GM23338 (cell line): ENCODE measurements at regions not wholly inside any gene's neighbourhood (a gene's known extent, or its start where the extent isn't known, plus 50 kb on each side); places are given as distances from the start of the nearest gene placed in this dataset.

Experiments used
- CREB1 ChIP-seq: fragments of 250-450 bp; sonication (Bioruptor Pico); IDR thresholded peaks from 2 replicates; pipeline ENCODE4 v1.5.0; 2020; ENCODE audit warnings: low read depth, mild to moderate bottlenecking, moderate library complexity
- ETS1 ChIP-seq: IDR thresholded peaks from 2 replicates; pipeline ENCODE4 v1.6.1; 2016; ENCODE audit warnings: antibody characterized with exemption
- JUNB ChIP-seq: IDR thresholded peaks from one replicate; pipeline ENCODE4 v1.6.1; 2016; ENCODE audit warnings: antibody characterized with exemption; ENCODE audit not compliant: unreplicated experiment
- POLR2AphosphoS5 ChIP-seq: IDR thresholded peaks from 2 replicates; pipeline ENCODE4 v1.6.1; 2016; ENCODE audit warnings: antibody characterized with exemption, low read depth
- REST ChIP-seq: IDR thresholded peaks from one replicate; pipeline ENCODE4 v1.6.1; 2018; ENCODE audit warnings: antibody characterized with exemption; ENCODE audit not compliant: unreplicated experiment
- STAT1 ChIP-seq: IDR thresholded peaks from one replicate; pipeline ENCODE4 v1.6.1; 2016; ENCODE audit warnings: antibody characterized with exemption; ENCODE audit not compliant: unreplicated experiment
- TF ChIP-seq, protein P1 (sequence below): fragments of 250-450 bp; sonication (Bioruptor Pico); IDR thresholded peaks from 2 replicates; pipeline ENCODE4 v1.5.0; 2020; ENCODE audit warnings: mild to moderate bottlenecking, moderate library complexity

DNA sequence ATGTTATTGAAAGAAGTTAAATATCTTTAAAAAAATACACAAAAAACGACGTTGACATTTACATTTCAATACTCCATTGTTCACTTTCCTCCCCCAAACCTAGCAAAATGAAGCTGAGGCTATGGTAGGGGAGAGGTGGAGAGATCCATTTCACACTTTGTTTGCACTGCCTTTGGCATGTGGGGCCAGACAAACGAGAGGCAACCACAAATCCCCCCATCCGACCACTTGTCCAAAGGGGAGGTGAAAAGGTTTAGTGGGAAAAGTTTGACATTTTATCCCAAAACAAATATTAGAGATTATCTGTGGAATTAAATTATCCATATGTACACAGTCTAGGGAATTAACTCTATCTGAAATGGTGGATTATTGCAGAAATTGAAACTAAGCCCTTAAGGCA lies 261.7 kb upstream of the FIGN start (continued):
- TF ChIP-seq, protein P1, sequence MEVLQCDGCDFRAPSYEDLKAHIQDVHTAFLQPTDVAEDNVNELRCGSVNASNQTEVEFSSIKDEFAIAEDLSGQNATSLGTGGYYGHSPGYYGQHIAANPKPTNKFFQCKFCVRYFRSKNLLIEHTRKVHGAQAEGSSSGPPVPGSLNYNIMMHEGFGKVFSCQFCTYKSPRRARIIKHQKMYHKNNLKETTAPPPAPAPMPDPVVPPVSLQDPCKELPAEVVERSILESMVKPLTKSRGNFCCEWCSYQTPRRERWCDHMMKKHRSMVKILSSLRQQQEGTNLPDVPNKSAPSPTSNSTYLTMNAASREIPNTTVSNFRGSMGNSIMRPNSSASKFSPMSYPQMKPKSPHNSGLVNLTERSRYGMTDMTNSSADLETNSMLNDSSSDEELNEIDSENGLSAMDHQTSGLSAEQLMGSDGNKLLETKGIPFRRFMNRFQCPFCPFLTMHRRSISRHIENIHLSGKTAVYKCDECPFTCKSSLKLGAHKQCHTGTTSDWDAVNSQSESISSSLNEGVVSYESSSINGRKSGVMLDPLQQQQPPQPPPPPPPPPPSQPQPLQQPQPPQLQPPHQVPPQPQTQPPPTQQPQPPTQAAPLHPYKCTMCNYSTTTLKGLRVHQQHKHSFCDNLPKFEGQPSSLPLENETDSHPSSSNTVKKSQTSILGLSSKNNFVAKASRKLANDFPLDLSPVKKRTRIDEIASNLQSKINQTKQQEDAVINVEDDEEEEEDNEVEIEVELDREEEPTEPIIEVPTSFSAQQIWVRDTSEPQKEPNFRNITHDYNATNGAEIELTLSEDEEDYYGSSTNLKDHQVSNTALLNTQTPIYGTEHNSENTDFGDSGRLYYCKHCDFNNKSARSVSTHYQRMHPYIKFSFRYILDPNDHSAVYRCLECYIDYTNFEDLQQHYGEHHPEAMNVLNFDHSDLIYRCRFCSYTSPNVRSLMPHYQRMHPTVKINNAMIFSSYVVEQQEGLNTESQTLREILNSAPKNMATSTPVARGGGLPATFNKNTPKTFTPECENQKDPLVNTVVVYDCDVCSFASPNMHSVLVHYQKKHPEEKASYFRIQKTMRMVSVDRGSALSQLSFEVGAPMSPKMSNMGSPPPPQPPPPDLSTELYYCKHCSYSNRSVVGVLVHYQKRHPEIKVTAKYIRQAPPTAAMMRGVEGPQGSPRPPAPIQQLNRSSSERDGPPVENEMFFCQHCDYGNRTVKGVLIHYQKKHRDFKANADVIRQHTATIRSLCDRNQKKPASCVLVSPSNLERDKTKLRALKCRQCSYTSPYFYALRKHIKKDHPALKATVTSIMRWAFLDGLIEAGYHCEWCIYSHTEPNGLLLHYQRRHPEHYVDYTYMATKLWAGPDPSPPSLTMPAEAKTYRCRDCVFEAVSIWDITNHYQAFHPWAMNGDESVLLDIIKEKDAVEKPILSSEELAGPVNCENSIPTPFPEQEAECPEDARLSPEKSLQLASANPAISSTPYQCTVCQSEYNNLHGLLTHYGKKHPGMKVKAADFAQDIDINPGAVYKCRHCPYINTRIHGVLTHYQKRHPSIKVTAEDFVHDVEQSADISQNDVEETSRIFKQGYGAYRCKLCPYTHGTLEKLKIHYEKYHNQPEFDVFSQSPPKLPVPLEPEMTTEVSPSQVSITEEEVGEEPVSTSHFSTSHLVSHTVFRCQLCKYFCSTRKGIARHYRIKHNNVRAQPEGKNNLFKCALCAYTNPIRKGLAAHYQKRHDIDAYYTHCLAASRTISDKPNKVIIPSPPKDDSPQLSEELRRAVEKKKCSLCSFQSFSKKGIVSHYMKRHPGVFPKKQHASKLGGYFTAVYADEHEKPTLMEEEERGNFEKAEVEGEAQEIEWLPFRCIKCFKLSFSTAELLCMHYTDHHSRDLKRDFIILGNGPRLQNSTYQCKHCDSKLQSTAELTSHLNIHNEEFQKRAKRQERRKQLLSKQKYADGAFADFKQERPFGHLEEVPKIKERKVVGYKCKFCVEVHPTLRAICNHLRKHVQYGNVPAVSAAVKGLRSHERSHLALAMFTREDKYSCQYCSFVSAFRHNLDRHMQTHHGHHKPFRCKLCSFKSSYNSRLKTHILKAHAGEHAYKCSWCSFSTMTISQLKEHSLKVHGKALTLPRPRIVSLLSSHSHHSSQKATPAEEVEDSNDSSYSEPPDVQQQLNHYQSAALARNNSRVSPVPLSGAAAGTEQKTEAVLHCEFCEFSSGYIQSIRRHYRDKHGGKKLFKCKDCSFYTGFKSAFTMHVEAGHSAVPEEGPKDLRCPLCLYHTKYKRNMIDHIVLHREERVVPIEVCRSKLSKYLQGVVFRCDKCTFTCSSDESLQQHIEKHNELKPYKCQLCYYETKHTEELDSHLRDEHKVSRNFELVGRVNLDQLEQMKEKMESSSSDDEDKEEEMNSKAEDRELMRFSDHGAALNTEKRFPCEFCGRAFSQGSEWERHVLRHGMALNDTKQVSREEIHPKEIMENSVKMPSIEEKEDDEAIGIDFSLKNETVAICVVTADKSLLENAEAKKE (CRISPR knock-in tag) = no peak
- TF ChIP-seq CREB1 = no peak
- no peak for TF ChIP-seq JUNB
- no peak for TF ChIP-seq REST
- TF ChIP-seq POLR2AphosphoS5 = no peak
- no peak for TF ChIP-seq STAT1
- no peak for TF ChIP-seq ETS1
